PC-3 (cell line): ENCODE measurements at regions not wholly inside any gene's neighbourhood (a gene's known extent, or its start where the extent isn't known, plus 50 kb on each side); places are given as distances from the start of the nearest gene placed in this dataset.

Experiments used
- EZH2 ChIP-seq: fragments of 300-600 bp; sonication (generic); IDR thresholded peaks from one replicate; pipeline ENCODE4 v1.6.1; 2017; ENCODE audit warnings: antibody characterized with exemption, mild to moderate bottlenecking, low read length; ENCODE audit not compliant: unreplicated experiment
- EZH2phosphoT487 ChIP-seq: fragments of 300-600 bp; sonication (generic); IDR thresholded peaks from 2 replicates; pipeline ENCODE4 v1.6.1; 2018; ENCODE audit warnings: mild to moderate bottlenecking, antibody characterized with exemption, low read length, borderline replicate concordance
- TF ChIP-seq, protein P1 (sequence below): fragments of 300-600 bp; sonication (generic); conservative IDR thresholded peaks from 2 replicates; pipeline ENCODE4 v1.5.1; 2017; ENCODE audit warnings: antibody characterized with exemption, low read depth, mild to moderate bottlenecking, low read length

- TF ChIP-seq, protein P1, sequence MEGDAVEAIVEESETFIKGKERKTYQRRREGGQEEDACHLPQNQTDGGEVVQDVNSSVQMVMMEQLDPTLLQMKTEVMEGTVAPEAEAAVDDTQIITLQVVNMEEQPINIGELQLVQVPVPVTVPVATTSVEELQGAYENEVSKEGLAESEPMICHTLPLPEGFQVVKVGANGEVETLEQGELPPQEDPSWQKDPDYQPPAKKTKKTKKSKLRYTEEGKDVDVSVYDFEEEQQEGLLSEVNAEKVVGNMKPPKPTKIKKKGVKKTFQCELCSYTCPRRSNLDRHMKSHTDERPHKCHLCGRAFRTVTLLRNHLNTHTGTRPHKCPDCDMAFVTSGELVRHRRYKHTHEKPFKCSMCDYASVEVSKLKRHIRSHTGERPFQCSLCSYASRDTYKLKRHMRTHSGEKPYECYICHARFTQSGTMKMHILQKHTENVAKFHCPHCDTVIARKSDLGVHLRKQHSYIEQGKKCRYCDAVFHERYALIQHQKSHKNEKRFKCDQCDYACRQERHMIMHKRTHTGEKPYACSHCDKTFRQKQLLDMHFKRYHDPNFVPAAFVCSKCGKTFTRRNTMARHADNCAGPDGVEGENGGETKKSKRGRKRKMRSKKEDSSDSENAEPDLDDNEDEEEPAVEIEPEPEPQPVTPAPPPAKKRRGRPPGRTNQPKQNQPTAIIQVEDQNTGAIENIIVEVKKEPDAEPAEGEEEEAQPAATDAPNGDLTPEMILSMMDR = no peak
- no peak for TF ChIP-seq EZH2phosphoT487
- TF ChIP-seq EZH2 = no peak
Observed at GRCh38 chr2:62354771-62355561, 151.0 kb downstream of the TMEM17 start.
